GM12864 (cell line): ENCODE measurements at regions not wholly inside any gene's neighbourhood (a gene's known extent, or its start where the extent isn't known, plus 50 kb on each side); places are given as distances from the start of the nearest gene placed in this dataset.

Source experiments
- DNase-seq: peaks from one replicate; pipeline ENCODE4 v3.0.0-alpha.2; 2011; ENCODE audit warnings: low read depth
- H3K4me3 ChIP-seq: 2 replicates; pipeline ENCODE4 v1.5.1; 2011; ENCODE audit warnings: mild to moderate bottlenecking, low read depth, low read length, control low read depth
- CTCF ChIP-seq: IDR thresholded peaks from 2 replicates; pipeline ENCODE4 v1.5.1; 2011; ENCODE audit warnings: low read depth, mild to moderate bottlenecking, moderate library complexity, low read length, control low read depth, inconsistent platforms; ENCODE audit errors: missing control alignments

- TF ChIP-seq CTCF: no peak
- no peak for DNase-seq
- H3K4me3 ChIP-seq: no peak overlapping the region
Measured at GRCh38 chr14:41957459-41957858, 350.8 kb downstream of the LRFN5 start.
